ENCODE measurements at regions not wholly inside any gene's neighbourhood (a gene's known extent, or its start where the extent isn't known, plus 50 kb on each side); places are given as distances from the start of the nearest gene placed in this dataset.

- ATAC-seq (no peak), DNase-seq (no peak)
- intact Hi-C loops (cut with DNase I) = no loop called here
These were observed 176.5 kb upstream of the SPRED2 start for GRCh38 chr2:65608916-65609315.

GRCh38 chr2:65608466-65608865 is 176.1 kb upstream of the SPRED2 start:
- no peak overlapping the region for H3K27ac ChIP-seq
- ATAC-seq (no peak), DNase-seq (no peak)
- no peaks in the 10 kb centered on the region for H3K27me3 ChIP-seq (ENCODE audit: low read depth)
- no peak for TF ChIP-seq CTCF (IDR thresholded peaks at IDR 0.05)
- no peaks in the 10 kb centered on the region for H3K4me1 ChIP-seq
- H3K36me3 ChIP-seq = no peaks in the 10 kb centered on the region
- H3K9me3 ChIP-seq = no peaks in the 10 kb centered on the region
- H3K4me3 ChIP-seq = no peak overlapping the region
- intact Hi-C loops (cut with DNase I) = no loop called here

More at GRCh38 chr2:65608916-65609315, 176.5 kb upstream of the SPRED2 start:
- no peak for TF ChIP-seq CTCF (IDR thresholded peaks at IDR 0.05)
- Histone ChIP-seq H3K36me3 (no peaks in the 10 kb centered on the region), H3K4me1 (no peaks in the 10 kb centered on the region), H3K4me3 (no peak overlapping the region), H3K27ac (no peak overlapping the region), H3K27me3 (ENCODE audit: low read depth) (no peaks in the 10 kb centered on the region), H3K9me3 (no peaks in the 10 kb centered on the region)

- ATAC-seq (no peak), DNase-seq (no peak)
- intact Hi-C loops (cut with DNase I) = no loop called here
- Histone ChIP-seq H3K27ac (no peak overlapping the region), H3K4me1 (no peaks in the 10 kb centered on the region), H3K4me3 (no peak overlapping the region), H3K36me3 (no peaks in the 10 kb centered on the region), H3K9me3 (no peaks in the 10 kb centered on the region), H3K27me3 (ENCODE audit: low read depth) (no peaks in the 10 kb centered on the region)
- no peak for TF ChIP-seq CTCF (IDR thresholded peaks at IDR 0.05)
These were observed 175.4 kb upstream of the SPRED2 start for GRCh38 chr2:65607662-65608305.

GRCh38 chr2:65605743-65606058 is 173.3 kb upstream of the SPRED2 start:
- Histone ChIP-seq H3K4me3 (no peak overlapping the region), H3K27ac (no peak overlapping the region), H3K27me3 (ENCODE audit: low read depth) (no peaks in the 10 kb centered on the region), H3K4me1 (no peaks in the 10 kb centered on the region), H3K36me3 (no peaks in the 10 kb centered on the region), H3K9me3 (no peaks in the 10 kb centered on the region)
- intact Hi-C loops (cut with DNase I) = no loop called here
- DNase-seq (no peak), ATAC-seq (no peak)
- TF ChIP-seq CTCF (IDR thresholded peaks at IDR 0.05) = no peak

- no peaks in the 10 kb centered on the region for H3K27me3 ChIP-seq (ENCODE audit: low read depth)
- no peak overlapping the region for H3K4me3 ChIP-seq
- H3K36me3 ChIP-seq = no peaks in the 10 kb centered on the region
- H3K9me3 ChIP-seq = no peaks in the 10 kb centered on the region
- intact Hi-C loops (cut with DNase I) = no loop called here
- DNase-seq (no peak), ATAC-seq (no peak)
- no peak for TF ChIP-seq CTCF (IDR thresholded peaks at IDR 0.05)
- H3K4me1 ChIP-seq = no peaks in the 10 kb centered on the region
- no peak overlapping the region for H3K27ac ChIP-seq
These were observed 172.8 kb upstream of the SPRED2 start for GRCh38 chr2:65605058-65605742.

All from lower lobe of right lung (tissue), 2 donors.